ENCODE measurements at regions not wholly inside any gene's neighbourhood (a gene's known extent, or its start where the extent isn't known, plus 50 kb on each side); places are given as distances from the start of the nearest gene placed in this dataset.
A peak's percentile ranks its signal among the peaks of the same experiment; 100 is the strongest.

DNA sequence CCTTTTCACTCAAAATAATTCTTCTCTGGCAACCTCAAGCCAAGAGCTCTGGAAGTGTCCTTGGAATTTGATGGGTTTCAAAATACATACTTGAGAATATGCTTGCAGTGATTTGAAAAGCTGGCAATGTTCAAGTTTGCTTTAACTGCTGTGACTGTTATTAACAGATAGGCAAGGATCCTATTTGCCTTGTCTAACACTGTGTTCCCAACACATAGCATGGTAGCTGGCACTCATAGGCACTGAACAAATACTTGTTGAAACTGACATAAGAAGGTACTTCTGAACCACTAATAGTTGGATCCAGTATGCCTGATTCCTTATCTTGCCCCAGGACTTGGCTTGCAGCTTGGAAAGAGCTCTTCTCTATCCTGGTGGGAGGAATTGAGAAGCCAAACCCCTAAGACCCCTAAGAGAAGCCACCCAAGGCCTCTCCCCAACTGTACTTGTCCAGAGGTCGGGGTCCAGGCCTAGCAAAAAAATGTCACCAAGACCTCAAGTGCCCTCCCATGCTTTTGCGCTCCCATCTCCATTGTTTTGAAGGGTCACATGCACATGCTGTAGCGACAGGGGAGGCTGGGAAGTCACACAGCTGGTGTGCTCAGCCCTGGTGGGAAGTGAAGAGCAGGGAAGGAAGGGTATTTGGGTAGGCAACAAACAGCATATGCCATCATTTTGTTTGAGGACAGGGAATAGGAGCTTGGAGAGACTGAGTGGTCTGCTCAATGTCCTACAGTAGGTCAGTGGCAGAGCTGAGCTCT, 118.4 kb upstream of the HAAO start:
- no peak for DNase-seq (ENCODE audit: low read depth in 2 of 3, low spot score in 2 of 3)

- no peak for DNase-seq (ENCODE audit: low read depth in 2 of 3, low spot score in 2 of 3)
These were observed 117.6 kb upstream of the HAAO start for GRCh38 chr2:42909966-42910365.

- DNase-seq (ENCODE audit: low read depth in 2 of 3, low spot score in 2 of 3), result no peak
These were observed 116.3 kb upstream of the HAAO start for GRCh38 chr2:42908518-42909200.

DNA sequence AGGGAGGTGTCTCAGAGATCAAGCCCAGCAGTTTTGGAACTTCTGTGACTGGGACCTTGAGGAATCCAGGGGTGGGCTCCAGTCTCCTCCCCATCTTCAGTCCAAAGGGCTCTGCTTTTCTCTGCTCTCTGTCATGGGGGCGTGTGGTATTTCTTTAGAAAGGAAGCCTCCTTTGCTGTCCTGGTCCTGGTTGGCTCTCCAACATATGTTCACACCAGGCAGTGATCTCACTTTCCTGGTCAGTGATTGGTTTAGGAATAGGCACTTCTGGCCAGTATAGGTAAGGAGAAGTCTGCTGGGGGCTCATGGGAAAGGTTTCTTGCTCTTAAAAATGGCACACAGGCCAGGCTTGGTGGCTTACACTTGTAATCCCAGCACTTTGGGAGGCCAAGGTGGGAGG, 115.5 kb upstream of the HAAO start:
- DNase-seq (ENCODE audit: low read depth in 2 of 3, low spot score in 2 of 3), result no peak

DNA sequence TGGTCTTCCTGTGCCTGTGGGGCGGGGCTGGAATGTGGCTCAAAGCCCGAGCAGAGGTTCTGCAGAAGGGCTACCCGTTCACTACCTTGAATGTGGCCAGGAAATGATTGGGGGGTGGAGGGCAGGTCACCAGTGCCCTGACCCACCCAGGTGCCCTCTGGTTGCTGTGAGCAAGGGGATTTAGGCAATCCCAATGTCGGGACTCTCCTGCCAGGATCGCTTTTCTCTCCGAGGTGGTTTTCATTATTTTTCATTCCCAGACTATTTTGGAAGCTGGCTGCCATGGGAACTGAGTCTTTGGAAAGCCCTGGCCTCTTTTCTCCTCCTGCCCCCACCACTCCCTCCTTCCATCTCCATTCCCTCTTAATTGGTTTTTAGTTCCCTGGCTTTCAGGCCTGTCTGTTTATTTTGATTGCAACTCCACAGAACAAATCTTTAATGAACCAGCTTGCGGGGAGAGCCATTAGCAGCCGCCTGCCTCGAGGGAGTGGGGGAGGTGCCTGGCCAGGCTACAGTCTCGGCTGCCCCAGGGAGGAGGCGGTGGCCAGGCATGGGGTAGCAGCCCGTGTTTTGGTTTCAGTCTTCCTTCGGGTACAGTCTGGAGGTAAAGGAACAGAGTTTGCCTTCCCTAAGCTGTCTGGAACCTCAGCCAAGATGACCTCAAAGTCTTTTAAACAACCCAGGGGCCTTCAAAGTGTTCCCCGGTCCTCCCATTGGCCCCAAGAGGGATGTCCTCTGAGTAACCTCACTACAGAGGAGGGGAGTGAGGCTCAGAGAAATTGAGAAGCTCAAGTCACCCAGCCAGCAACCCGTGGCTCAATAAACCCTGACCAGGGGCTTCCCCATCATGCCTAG, 114.4 kb upstream of the HAAO start:
- DNase-seq (ENCODE audit: low read depth in 2 of 3, low spot score in 2 of 3), result no peak

- no peak for DNase-seq (ENCODE audit: low read depth in 2 of 3, low spot score in 2 of 3)
These were observed 113.8 kb upstream of the HAAO start for GRCh38 chr2:42906111-42906556.

DNA sequence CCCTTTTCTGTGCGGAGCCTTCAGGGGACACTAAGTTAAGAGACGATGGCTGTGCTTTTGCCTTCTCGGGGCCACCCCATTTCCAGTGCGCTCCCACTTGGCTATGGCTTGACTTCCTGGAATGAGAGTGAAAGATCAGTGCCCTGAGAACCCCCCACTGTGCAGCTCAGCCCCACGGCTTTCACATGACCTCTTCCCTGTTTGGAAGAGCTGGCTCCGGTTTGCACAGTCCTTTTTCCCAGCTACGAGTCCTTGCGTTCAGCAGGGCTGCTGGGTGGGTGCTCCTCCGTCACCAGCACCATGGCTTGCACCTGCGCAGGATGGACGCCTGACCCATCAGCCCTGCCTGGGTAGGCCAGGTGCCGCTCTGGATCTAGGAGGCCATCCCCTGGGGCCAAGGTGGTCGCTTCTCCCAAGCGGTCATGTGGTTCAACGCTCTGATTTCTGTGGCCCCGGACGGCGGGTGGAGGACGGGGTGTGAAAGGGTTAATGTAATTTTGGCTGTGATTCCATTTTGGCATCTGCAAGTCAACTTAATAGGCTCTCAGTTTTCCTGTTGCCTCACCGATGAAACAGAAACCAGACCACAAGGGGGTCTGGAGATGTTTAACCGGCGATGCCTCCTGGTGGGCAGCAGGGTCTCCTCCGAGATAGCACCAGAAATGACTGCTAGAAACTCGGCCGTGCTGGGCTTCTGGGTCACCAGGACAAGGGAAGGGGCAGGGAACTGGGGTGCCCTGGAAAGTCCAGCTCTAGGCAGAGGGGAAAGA, 113.1 kb upstream of the HAAO start:
- peak in 2 of 3 donors; percentile 73 to 86 for DNase-seq (ENCODE audit: low read depth in 2 of 3, low spot score in 2 of 3)

DNA sequence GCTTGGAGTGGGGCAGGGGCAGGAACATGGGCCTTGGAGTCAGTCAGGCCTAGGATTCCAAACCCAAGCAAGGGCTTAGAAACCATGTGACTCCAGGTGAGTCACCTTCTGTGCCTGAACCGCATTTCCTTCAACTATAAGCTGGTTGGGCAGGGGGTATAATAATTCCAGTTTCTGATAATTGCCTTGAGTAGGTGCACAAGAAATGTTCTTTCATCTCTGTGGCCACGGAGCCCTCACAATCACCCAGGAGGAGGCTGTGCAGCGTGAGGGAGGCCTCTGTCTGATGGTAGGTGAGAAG, 112.1 kb upstream of the HAAO start:
- no peak for DNase-seq (ENCODE audit: low read depth in 2 of 3, low spot score in 2 of 3)

DNA sequence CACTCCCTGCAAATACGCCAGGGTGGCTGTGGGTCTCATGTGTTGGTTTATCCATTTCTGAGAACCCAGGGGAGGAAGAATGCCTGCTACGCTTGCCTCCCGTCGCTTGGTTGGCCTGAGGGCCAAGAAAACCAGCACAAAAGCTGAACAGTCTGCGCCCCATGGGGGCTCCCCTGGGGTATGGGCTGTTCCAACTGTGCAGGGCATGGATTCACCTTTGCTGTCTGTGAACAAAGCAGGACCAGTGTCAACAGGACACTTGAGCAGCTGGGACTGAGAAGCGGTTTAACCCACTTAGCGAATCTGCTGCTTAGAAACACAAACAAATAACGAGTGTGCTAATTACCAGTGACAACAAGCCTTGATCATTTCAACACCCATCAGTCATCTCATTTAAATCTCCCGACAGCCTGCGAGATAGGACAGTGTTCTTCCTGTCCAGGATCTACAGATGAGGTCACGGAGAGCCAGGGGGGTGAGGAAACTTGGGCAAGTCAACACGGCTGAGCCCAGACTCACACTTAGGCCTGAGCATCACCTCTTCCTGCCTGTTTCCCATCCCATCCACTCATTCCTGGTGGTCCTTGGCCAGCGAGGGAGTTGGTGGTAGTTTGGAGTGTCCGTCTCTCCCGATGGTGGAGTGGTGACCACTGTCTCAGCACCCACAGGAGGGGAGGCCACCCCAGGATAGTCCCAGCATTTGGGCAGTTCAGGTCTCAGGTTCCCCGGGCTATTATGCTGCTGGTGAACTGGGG, 111.6 kb upstream of the HAAO start:
- DNase-seq (ENCODE audit: low read depth in 2 of 3, low spot score in 2 of 3), result peak in 1 of 3 donors; percentile 47

GRCh38 chr2:42902939-42903709, 110.7 kb upstream of the HAAO start:
- DNase-seq (ENCODE audit: low read depth in 2 of 3, low spot score in 2 of 3), result no peak

GRCh38 chr2:42901076-42901640, 108.8 kb upstream of the HAAO start:
- DNase-seq (ENCODE audit: low read depth in 2 of 3, low spot score in 2 of 3), result no peak

DNA sequence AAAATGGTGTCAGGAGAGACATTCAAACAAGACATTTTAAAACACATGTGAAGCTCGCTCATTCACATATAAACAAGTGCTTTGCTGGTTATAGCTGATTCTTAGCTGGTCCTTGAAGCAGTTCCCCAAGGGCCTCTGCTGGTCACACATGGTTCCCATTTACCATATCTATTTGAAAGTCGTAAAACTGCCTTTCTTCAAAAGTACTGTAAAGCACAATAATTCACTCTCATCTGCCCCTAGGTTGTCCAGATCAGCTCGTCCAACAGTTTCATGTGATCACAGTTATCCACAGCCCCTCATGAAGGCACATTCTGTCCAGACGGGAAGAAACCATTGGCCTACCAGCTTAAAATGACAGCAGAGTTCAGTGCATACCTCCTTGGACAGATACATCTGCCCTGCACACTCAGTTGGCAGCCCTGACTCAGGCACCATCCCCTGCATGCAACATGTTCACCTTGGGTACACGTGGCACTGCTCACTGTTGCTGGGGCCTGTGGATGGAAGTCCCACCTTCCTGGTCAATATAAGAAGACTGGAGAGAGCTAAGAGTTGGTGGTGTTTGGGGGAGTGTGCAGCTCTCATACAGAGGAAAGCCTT, 108.0 kb upstream of the HAAO start:
- no peak for DNase-seq (ENCODE audit: low read depth in 2 of 3, low spot score in 2 of 3)

DNA sequence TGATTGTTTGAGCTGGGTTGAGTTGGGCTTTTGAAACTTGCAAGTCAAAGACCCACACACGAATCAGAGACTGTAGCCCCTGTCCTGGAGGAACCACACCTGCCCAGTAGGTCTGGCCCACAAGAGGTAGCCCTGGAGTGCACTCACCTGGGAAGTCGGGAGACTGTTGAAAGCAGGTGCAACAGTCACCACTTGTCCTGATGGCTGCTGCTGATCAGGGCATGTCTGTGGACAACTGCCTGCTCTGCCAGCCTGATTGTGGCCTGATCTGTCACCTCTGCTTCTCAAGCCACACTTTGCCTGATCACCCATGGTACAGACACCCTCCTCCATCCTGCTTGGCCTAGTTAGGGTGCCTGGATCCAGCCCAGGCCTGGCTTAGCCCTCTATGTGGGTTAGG, 105.0 kb upstream of the HAAO start:
- DNase-seq (ENCODE audit: low read depth in 2 of 3, low spot score in 2 of 3), result no peak

GRCh38 chr2:42895791-42896135, 103.4 kb upstream of the HAAO start:
- DNase-seq (ENCODE audit: low read depth in 2 of 3, low spot score in 2 of 3), result no peak

- DNase-seq (ENCODE audit: low read depth in 2 of 3, low spot score in 2 of 3), result no peak
These were observed 102.9 kb upstream of the HAAO start for GRCh38 chr2:42895134-42895790.

DNA sequence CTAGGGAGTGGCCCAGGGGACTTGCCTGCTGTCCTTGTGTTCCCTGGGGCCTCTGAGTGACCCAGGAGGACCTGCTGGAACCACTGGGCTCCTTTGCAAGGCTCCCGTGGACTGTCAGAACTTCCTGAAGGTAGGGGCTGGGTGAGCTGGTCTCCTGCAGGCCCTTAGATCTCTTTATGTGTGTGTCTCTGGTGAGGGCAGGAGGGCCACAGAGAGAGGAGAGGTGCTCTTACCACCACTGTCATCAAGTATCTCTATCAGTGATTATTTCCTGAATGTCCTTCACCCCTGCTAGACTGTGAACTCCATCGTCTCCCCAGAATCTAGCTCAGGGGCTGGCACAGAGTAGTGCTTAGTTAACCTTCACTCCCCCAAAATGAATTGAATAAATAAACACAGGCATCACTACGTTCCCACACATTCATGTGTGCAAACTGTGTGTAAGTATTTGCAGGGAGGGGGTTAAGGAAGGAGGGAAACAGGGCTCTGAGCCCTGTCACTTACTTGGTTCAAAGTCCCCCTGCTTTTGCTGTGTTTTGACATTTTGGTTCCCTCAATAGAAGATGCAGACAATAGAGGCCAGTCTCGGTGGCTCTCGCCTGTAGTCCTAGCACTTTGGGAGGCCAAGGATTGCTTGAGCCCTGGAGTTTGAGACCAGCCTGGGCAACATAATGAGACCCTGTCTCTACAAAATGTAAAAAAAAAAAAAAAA, 100.8 kb upstream of the HAAO start:
- no peak for DNase-seq (ENCODE audit: low read depth in 2 of 3, low spot score in 2 of 3)

- no peak for DNase-seq (ENCODE audit: low read depth in 2 of 3, low spot score in 2 of 3)
These were observed 98.5 kb upstream of the HAAO start for GRCh38 chr2:42890791-42891355.

All from hematopoietic multipotent progenitor cell (in vitro differentiated cells).